Stimulated activated effector memory CD8-positive, alpha-beta T cell treated with anti-CD3 and anti-CD28 coated beads, Interleukin-12 subunit alpha, Interleukin-12 subunit beta, amount 100 ng/mL, for 72 hours (primary cell): ENCODE measurements at regions not wholly inside any gene's neighbourhood (a gene's known extent, or its start where the extent isn't known, plus 50 kb on each side); places are given as distances from the start of the nearest gene placed in this dataset.
"Not testable (repeated sequence)": the region's sequence is repeated elsewhere in the genome, so short reads cannot be mapped to it uniquely, and the experiment has no call there.

ENCODE experiments used
- ATAC-seq: fragments of 150-1000 bp; cut with Tn5 transposase; 2 replicates; pipeline ENCODE4 v1.10.0; 2021
- DNase-seq, 2 donors: peaks; one replicate each; pipeline ENCODE4 v3.0.0; 2021 to 2022; ENCODE audit warnings: low spot score in 2 of 2
- H3K27ac Mint-ChIP-seq: one replicate; pipeline ENCODE4 v1.8.0; 2022; ENCODE audit warnings: mild to moderate bottlenecking, mixed read lengths
- H3K36me3 Mint-ChIP-seq: one replicate; pipeline ENCODE4 v1.8.0; 2022; ENCODE audit warnings: mild to moderate bottlenecking, mixed read lengths
- H3K4me1 Mint-ChIP-seq: one replicate; pipeline ENCODE4 v1.8.0; 2022; ENCODE audit warnings: mixed read lengths
- H3K4me3 Mint-ChIP-seq: one replicate; pipeline ENCODE4 v1.8.0; 2022; ENCODE audit warnings: mild to moderate bottlenecking, mixed read lengths
- H3K9me3 Mint-ChIP-seq: one replicate; pipeline ENCODE4 v1.8.0; 2022; ENCODE audit warnings: mixed read lengths

GRCh38 chr9:40361018-40361417 lies 767.5 kb downstream of the FOXD4L6 start:
- not testable (repeated sequence) for ATAC-seq, H3K4me3 Mint-ChIP-seq

GRCh38 chr9:40330958-40331357 lies 797.5 kb downstream of the FOXD4L6 start:
- not testable (repeated sequence) for H3K36me3 Mint-ChIP-seq

More at GRCh38 chr9:40361018-40361417, 767.5 kb downstream of the FOXD4L6 start:
- H3K27ac Mint-ChIP-seq, H3K36me3 Mint-ChIP-seq, H3K4me1 Mint-ChIP-seq, H3K9me3 Mint-ChIP-seq: not testable (repeated sequence)
- peak in 1 of 2 donors; percentile 25 for DNase-seq

DNA sequence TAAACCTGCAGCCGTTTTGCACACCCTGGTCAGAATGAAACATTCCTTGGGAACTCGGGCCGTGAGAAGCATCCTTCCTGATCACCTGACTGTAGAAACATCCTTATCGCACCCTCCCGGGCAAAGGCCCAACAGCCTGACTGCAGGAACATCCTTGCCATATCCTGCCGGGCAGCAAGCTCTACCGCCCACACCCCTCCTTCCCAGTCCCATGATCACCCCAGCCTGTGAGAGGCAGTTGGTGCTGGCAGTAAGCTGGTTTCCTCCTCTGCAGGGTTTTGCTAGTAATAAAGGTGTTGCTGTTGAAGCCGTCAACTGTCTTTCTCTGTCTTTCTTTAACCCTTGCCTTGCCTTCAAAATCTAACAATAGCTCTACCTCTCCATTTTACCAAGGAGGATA lies 799.6 kb downstream of the FOXD4L6 start:
- not testable (repeated sequence) for DNase-seq, ATAC-seq, H3K4me3 Mint-ChIP-seq, H3K27ac Mint-ChIP-seq, H3K36me3 Mint-ChIP-seq, H3K9me3 Mint-ChIP-seq, H3K4me1 Mint-ChIP-seq

More at GRCh38 chr9:40330958-40331357, 797.5 kb downstream of the FOXD4L6 start:
- not testable (repeated sequence) for H3K9me3 Mint-ChIP-seq, H3K4me1 Mint-ChIP-seq, H3K4me3 Mint-ChIP-seq, DNase-seq, H3K27ac Mint-ChIP-seq, ATAC-seq

- H3K9me3 Mint-ChIP-seq, H3K36me3 Mint-ChIP-seq, H3K4me3 Mint-ChIP-seq, H3K27ac Mint-ChIP-seq, H3K4me1 Mint-ChIP-seq, DNase-seq: not testable (repeated sequence)
- ATAC-seq = peak; percentile 48
These were observed 802.3 kb downstream of the FOXD4L6 start for GRCh38 chr9:40326179-40326578.

- H3K4me1 Mint-ChIP-seq, H3K4me3 Mint-ChIP-seq, DNase-seq, H3K27ac Mint-ChIP-seq, H3K36me3 Mint-ChIP-seq, H3K9me3 Mint-ChIP-seq, ATAC-seq: not testable (repeated sequence)
These were observed 805.8 kb downstream of the FOXD4L6 start for GRCh38 chr9:40322730-40323129.

DNA sequence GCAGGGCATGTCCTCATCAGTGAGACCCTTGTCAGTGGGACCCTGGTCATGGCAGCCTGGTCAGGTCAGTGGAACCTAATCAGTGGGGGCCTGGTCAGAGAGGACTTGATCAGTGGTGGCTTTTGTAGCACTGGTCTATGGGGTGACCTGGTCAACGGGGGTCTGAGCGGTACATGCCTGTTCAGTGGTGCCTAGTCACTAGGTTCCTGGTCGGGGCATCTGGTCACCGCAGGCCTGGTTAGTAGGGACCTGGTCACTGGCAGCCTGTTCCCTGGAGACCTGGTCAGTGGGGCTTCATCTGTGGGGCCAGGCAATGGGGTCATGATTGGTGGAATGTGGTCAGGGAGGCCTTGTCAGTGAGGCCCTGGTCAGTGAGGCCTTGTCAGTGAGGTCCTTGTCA lies 806.6 kb downstream of the FOXD4L6 start:
- H3K9me3 Mint-ChIP-seq, H3K4me1 Mint-ChIP-seq, H3K27ac Mint-ChIP-seq, H3K36me3 Mint-ChIP-seq, DNase-seq, H3K4me3 Mint-ChIP-seq: not testable (repeated sequence)
- ATAC-seq = peak; percentile 64

GRCh38 chr9:40321204-40321603 lies 807.3 kb downstream of the FOXD4L6 start:
- H3K27ac Mint-ChIP-seq, H3K4me3 Mint-ChIP-seq, ATAC-seq, H3K4me1 Mint-ChIP-seq, H3K9me3 Mint-ChIP-seq, H3K36me3 Mint-ChIP-seq, DNase-seq: not testable (repeated sequence)

- not testable (repeated sequence) for ATAC-seq, H3K4me1 Mint-ChIP-seq, H3K4me3 Mint-ChIP-seq, H3K9me3 Mint-ChIP-seq, DNase-seq, H3K27ac Mint-ChIP-seq, H3K36me3 Mint-ChIP-seq
These were observed 813.3 kb downstream of the FOXD4L6 start for GRCh38 chr9:40315215-40315614.

- not testable (repeated sequence) for DNase-seq, H3K4me1 Mint-ChIP-seq, H3K27ac Mint-ChIP-seq, H3K9me3 Mint-ChIP-seq, H3K4me3 Mint-ChIP-seq, H3K36me3 Mint-ChIP-seq, ATAC-seq
These were observed 838.5 kb downstream of the FOXD4L6 start for GRCh38 chr9:40289999-40290398.
